SK-N-SH (cell line): ENCODE measurements at regions not wholly inside any gene's neighbourhood (a gene's known extent, or its start where the extent isn't known, plus 50 kb on each side); places are given as distances from the start of the nearest gene placed in this dataset.

Experiments
- CTCF ChIA-PET: fragments of 300-600, 350-600 bp; formaldehyde crosslinking; extraction: SDS; loops from one replicate; lab custom pipeline; 2021; lab: Yijun Ruan, JAX
- POLR2A ChIA-PET: fragments of 350-600 bp; sonication (Branson Sonifier 250); formaldehyde crosslinking; extraction: SDS; loops from one replicate; lab custom pipeline; 2020; ENCODE audit warnings: antibody characterized with exemption, inconsistent platforms; lab: Yijun Ruan, JAX
- DNase-seq: peaks from one replicate; pipeline ENCODE4 v3.0.0; 2012
- H2AFZ ChIP-seq: fragments of 200-600 bp; sonication (generic); 2 replicates; pipeline ENCODE4 v1.8.1; 2016; ENCODE audit warnings: antibody characterized with exemption, mild to moderate bottlenecking, low read depth
- H3F3A ChIP-seq: fragments of 200-600 bp; sonication (generic); replicated peaks from 2 replicates; pipeline ENCODE3; 2016; ENCODE audit warnings: antibody characterized with exemption, mild to moderate bottlenecking; ENCODE audit not compliant: insufficient read depth
- H3K27ac ChIP-seq, 2 experiments: fragments of 200-500 bp in 1 of 2; fragments of 200-600 bp in 1 of 2; sonication (Bioruptor generic) in 1 of 2; sonication (generic), shearing (Covaris generic) in 1 of 2; 2 replicates each; pipeline versions ENCODE4 v1.5.1 to v1.6.1; 2014 to 2016; ENCODE audit warnings: low read depth in 2 of 2, inconsistent platforms in 1 of 2, low read length in 1 of 2, mild to moderate bottlenecking in 1 of 2, mixed read lengths in 1 of 2
- H3K27me3 ChIP-seq: fragments of 200-600 bp; sonication (generic), shearing (Covaris generic); 2 replicates; pipeline ENCODE4 v1.6.1; 2016; ENCODE audit warnings: mixed run types; ENCODE audit not compliant: insufficient read depth
- H3K36me3 ChIP-seq, 2 experiments: fragments of 200-500 bp in 1 of 2; fragments of 200-600 bp in 1 of 2; sonication (Bioruptor generic) in 1 of 2; sonication (generic) in 1 of 2; replicated peaks in 1 of 2; 2 replicates each; pipeline versions ENCODE3 to v1.5.1; 2014 to 2016; ENCODE audit warnings: low read length in 1 of 2, mild to moderate bottlenecking in 1 of 2; ENCODE audit not compliant: insufficient read depth in 2 of 2, control insufficient read depth in 1 of 2
- H3K4me1 ChIP-seq, 2 experiments: fragments of 200-500 bp in 1 of 2; fragments of 200-600 bp in 1 of 2; sonication (Bioruptor generic) in 1 of 2; sonication (generic), shearing (Covaris generic) in 1 of 2; 2 replicates each; pipeline versions ENCODE4 v1.5.1 to v1.6.1; 2014 to 2016; ENCODE audit warnings: low read depth in 1 of 2, low read length in 1 of 2, mixed run types in 1 of 2; ENCODE audit not compliant: insufficient read depth in 2 of 2, control insufficient read depth in 1 of 2
- H3K4me2 ChIP-seq: fragments of 200-600 bp; sonication (generic), shearing (Covaris generic); 2 replicates; pipeline ENCODE4 v1.6.1; 2017; ENCODE audit warnings: mixed run types
- H3K4me3 ChIP-seq, 2 experiments: fragments of 200-500 bp in 1 of 2; fragments of 200-600 bp in 1 of 2; sonication (Bioruptor generic) in 1 of 2; sonication (generic), shearing (Covaris generic) in 1 of 2; 2 replicates each; pipeline versions ENCODE4 v1.5.1 to v1.8.1; 2014 to 2016; ENCODE audit warnings: low read depth in 2 of 2, inconsistent platforms in 1 of 2, low read length in 1 of 2, mild to moderate bottlenecking in 1 of 2, mixed read lengths in 1 of 2, moderate library complexity in 1 of 2
- H3K79me2 ChIP-seq: fragments of 200-600 bp; sonication (generic); 2 replicates; pipeline ENCODE4 v1.8.1; 2017; ENCODE audit warnings: mild to moderate bottlenecking; ENCODE audit not compliant: insufficient read depth
- H3K9ac ChIP-seq: fragments of 200-600 bp; sonication (generic); 2 replicates; pipeline ENCODE4 v1.6.1; 2017; ENCODE audit warnings: mixed run types
- H3K9me2 ChIP-seq: fragments of 200-600 bp; sonication (generic); 2 replicates; pipeline ENCODE4 v1.6.1; 2017; ENCODE audit warnings: mixed run types
- H3K9me3 ChIP-seq: fragments of 200-600 bp; sonication (generic); 2 replicates; pipeline ENCODE4 v1.6.1; 2017; ENCODE audit warnings: mixed run types, mild to moderate bottlenecking, moderate library complexity
- H4K20me1 ChIP-seq: fragments of 200-600 bp; sonication (generic); 2 replicates; pipeline ENCODE4 v1.6.1; 2017; ENCODE audit warnings: mild to moderate bottlenecking, mixed run types; ENCODE audit not compliant: insufficient read depth
- CHD2 ChIP-seq: fragments of 150-350 bp; IDR thresholded peaks from 2 replicates; pipeline ENCODE4 v1.6.1; 2018; ENCODE audit warnings: low read length; ENCODE audit not compliant: partially characterized antibody
- CTCF ChIP-seq: fragments of 200-600 bp; sonication (generic); IDR thresholded peaks from 2 replicates; pipeline ENCODE4 v1.6.1; 2017; ENCODE audit warnings: antibody characterized with exemption, mild to moderate bottlenecking, moderate library complexity
- EZH2phosphoT487 ChIP-seq: fragments of 200-600 bp; sonication (generic); IDR thresholded peaks from 2 replicates; pipeline ENCODE4 v1.6.1; 2017; ENCODE audit warnings: low read depth, mixed run types, mild to moderate bottlenecking, antibody characterized with exemption, moderate library complexity, borderline replicate concordance
- FOXJ3 ChIP-seq: sonication (generic); formaldehyde crosslinking; IDR thresholded peaks from 2 replicates; pipeline ENCODE4 v1.5.1; 2020; ENCODE audit warnings: mild to moderate bottlenecking, missing genetic modification reagents
- FOXM1 ChIP-seq: IDR thresholded peaks from 2 replicates; pipeline ENCODE4 v1.4.0; 2012; ENCODE audit warnings: low read depth, mild to moderate bottlenecking
- GATA2 ChIP-seq: sonication (generic); formaldehyde crosslinking; IDR thresholded peaks from 2 replicates; pipeline ENCODE4 v1.5.0; 2020; ENCODE audit warnings: mild to moderate bottlenecking, missing genetic modification reagents
- IRF3 ChIP-seq: fragments of 150-350 bp; IDR thresholded peaks from 2 replicates; pipeline ENCODE4 v1.6.1; 2016; ENCODE audit warnings: mild to moderate bottlenecking, low read depth, low read length
- NFIC ChIP-seq: IDR thresholded peaks from 2 replicates; pipeline ENCODE4 v1.4.0; 2012; ENCODE audit warnings: borderline replicate concordance
- POLR2AphosphoS5 ChIP-seq: IDR thresholded peaks from 2 replicates; pipeline ENCODE4 v1.6.1; 2012; ENCODE audit warnings: low read depth, low read length
- RCOR1 ChIP-seq: fragments of 150-350 bp; IDR thresholded peaks from 2 replicates; pipeline ENCODE4 v1.6.1; 2017; ENCODE audit warnings: antibody characterized with exemption, low read length
- REST ChIP-seq: IDR thresholded peaks from 2 replicates; pipeline ENCODE4 v1.6.1; 2012; ENCODE audit warnings: mild to moderate bottlenecking, low read depth, low read length, moderate library complexity
- SMC3 ChIP-seq: IDR thresholded peaks from 2 replicates; pipeline ENCODE4 v1.6.1; 2012; ENCODE audit warnings: low read depth, low read length, improper control_type of control experiment
- TAF1 ChIP-seq: IDR thresholded peaks from 2 replicates; pipeline ENCODE4 v1.6.1; 2012; ENCODE audit warnings: low read depth, mild to moderate bottlenecking, low read length, moderate library complexity, borderline replicate concordance
- WGBS: methylation state at CpG from one replicate; pipeline ENCODE4 v1.1.6; 2017; ENCODE audit warnings: low lambda C conversion rate; 5-methylcytosine and 5-hydroxymethylcytosine counted together

- Histone ChIP-seq H3K4me3 (no peak overlapping the region), H3K9me3 (no peaks in the 10 kb centered on the region), H4K20me1 (no peaks in the 10 kb centered on the region), H3K27ac (no peak overlapping the region), H3K36me3 (no peaks in the 10 kb centered on the region), H3K9me2 (no peaks in the 10 kb centered on the region), H3K9ac (no peak overlapping the region), H2AFZ (no peak overlapping the region), H3K4me2 (no peak overlapping the region), H3K79me2 (no peaks in the 10 kb centered on the region), H3K4me1 (no peaks in the 10 kb centered on the region), H3K27me3 (no peaks in the 10 kb centered on the region), H3F3A (no peaks in the 10 kb centered on the region)
- no peak for DNase-seq
- 24% methylated on average over 7 of the region's 7 CpGs for WGBS
- TF ChIP-seq TAF1: no peak
- TF ChIP-seq FOXM1: no peak
- TF ChIP-seq REST: no peak
- POLR2A ChIA-PET: no interaction called here
- CTCF ChIA-PET: interaction anchor here (0.9 to 1.4 kb wide), 2 partner anchors 15 to 19 kb away, joined by 3 to 4 read pairs; no protein-coding TSS in a partner anchor
These were observed 673.4 kb downstream of the TBC1D22A start for GRCh38 chr22:47435826-47436225.

- Histone ChIP-seq H3K4me2 (no peak overlapping the region), H3K27ac (no peak overlapping the region), H3F3A (no peaks in the 10 kb centered on the region), H3K27me3 (no peaks in the 10 kb centered on the region), H3K36me3 (no peaks in the 10 kb centered on the region), H3K9me2 (no peaks in the 10 kb centered on the region), H3K9me3 (no peaks in the 10 kb centered on the region), H4K20me1 (no peaks in the 10 kb centered on the region), H2AFZ (no peak overlapping the region), H3K4me1 (no peaks in the 10 kb centered on the region), H3K9ac (no peak overlapping the region), H3K4me3 (no peak overlapping the region), H3K79me2 (no peaks in the 10 kb centered on the region)
- CTCF ChIA-PET: interaction anchor here (0.8 to 1.4 kb wide), 2 partner anchors 18 to 222 kb away, joined by 3 to 4 read pairs; no protein-coding TSS in a partner anchor
- POLR2A ChIA-PET: no interaction called here
- TF ChIP-seq FOXM1: no peak
- TF ChIP-seq SMC3: no peak
- TF ChIP-seq NFIC: no peak
- no peak for TF ChIP-seq POLR2AphosphoS5
- no peak for TF ChIP-seq FOXJ3 (CRISPR knock-in tag)
- TF ChIP-seq CHD2: no peak
- TF ChIP-seq IRF3: no peak
- no peak for TF ChIP-seq EZH2phosphoT487
- no peak for TF ChIP-seq CTCF
- TF ChIP-seq RCOR1: no peak
- no peak for TF ChIP-seq GATA2 (CRISPR knock-in tag)
- WGBS: 23% methylated on average over 5 of the region's 5 CpGs
- no peak for DNase-seq
These were observed 672.7 kb downstream of the TBC1D22A start for GRCh38 chr22:47435204-47435487.
